ENCODE measurements at regions not wholly inside any gene's neighbourhood (a gene's known extent, or its start where the extent isn't known, plus 50 kb on each side); places are given as distances from the start of the nearest gene placed in this dataset.

DNA sequence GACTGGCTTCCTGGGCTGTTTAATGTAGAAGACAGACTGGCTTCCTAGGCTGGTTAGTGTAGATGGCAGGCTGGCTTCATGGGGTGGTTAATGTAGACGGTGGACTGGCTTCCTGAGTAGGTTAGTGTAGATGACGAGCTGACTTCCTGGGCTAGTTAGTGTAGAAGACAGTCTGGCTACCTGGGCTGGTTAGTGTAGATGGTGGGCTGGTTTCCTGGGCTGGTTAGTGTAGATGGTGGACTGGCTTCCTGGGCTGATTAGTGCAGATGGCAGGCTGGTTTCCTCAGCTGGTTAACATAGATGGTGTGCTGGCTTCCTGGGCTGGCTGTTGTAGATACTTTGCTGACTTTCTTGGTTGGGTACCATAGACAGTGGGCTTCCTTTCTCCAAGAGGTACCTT is 122.9 kb upstream of the PPP2R2D start:
- H3K27ac ChIP-seq, result no peak overlapping the region
- peaks cover 0 to 38% (median 0%) of the 10 kb centered on the region in 3 donors for H3K9me3 ChIP-seq
- no peaks in the 10 kb centered on the region for H3K4me1 ChIP-seq
- 80 to 90% methylated on average over 2 of the region's 2 CpGs for WGBS, 2 donors (ENCODE audit: low coverage in 1 of 2)
- no peak overlapping the region for H3K4me3 ChIP-seq
- no peak for ATAC-seq
- no peaks in the 10 kb centered on the region for H3K36me3 ChIP-seq
- peaks cover 18% of the 10 kb centered on the region for H3K27me3 ChIP-seq
- no peak for TF ChIP-seq EP300 (IDR thresholded peaks at IDR 0.05)
- no peak for TF ChIP-seq POLR2A (IDR thresholded peaks at IDR 0.05)
- TF ChIP-seq, protein P1, sequence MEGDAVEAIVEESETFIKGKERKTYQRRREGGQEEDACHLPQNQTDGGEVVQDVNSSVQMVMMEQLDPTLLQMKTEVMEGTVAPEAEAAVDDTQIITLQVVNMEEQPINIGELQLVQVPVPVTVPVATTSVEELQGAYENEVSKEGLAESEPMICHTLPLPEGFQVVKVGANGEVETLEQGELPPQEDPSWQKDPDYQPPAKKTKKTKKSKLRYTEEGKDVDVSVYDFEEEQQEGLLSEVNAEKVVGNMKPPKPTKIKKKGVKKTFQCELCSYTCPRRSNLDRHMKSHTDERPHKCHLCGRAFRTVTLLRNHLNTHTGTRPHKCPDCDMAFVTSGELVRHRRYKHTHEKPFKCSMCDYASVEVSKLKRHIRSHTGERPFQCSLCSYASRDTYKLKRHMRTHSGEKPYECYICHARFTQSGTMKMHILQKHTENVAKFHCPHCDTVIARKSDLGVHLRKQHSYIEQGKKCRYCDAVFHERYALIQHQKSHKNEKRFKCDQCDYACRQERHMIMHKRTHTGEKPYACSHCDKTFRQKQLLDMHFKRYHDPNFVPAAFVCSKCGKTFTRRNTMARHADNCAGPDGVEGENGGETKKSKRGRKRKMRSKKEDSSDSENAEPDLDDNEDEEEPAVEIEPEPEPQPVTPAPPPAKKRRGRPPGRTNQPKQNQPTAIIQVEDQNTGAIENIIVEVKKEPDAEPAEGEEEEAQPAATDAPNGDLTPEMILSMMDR (IDR thresholded peaks at IDR 0.05), result no peak
- no peak for TF ChIP-seq POLR2AphosphoS5 (IDR thresholded peaks at IDR 0.05)

DNA sequence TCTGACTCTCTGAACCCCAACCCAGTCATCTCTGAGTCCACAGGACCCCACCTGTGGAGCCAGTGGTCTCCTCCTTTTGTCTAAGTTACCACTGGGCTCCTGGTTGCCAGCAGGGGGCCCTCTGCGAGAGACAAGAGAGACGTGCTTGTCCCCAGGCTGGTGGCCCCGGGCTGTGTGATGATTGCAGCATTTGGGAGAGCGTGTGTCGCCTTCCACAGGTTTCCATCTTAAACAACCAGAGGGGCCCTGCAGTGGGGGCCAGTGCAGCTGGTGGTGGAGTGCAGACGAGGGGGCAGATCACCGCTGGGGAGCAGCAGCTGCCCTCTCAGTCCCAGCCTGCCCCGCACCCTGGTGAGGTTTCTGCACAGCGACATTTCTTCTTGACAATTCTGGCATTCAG is 122.4 kb upstream of the PPP2R2D start:
- no peak overlapping the region for H3K27ac ChIP-seq
- TF ChIP-seq, protein P1 (IDR thresholded peaks at IDR 0.05), result no peak
- no peak for TF ChIP-seq POLR2AphosphoS5 (IDR thresholded peaks at IDR 0.05)
- TF ChIP-seq POLR2A (IDR thresholded peaks at IDR 0.05), result no peak
- no peak for TF ChIP-seq EP300 (IDR thresholded peaks at IDR 0.05)
- no peaks in the 10 kb centered on the region for H3K4me1 ChIP-seq
- peaks cover 18% of the 10 kb centered on the region for H3K27me3 ChIP-seq
- H3K36me3 ChIP-seq, result no peaks in the 10 kb centered on the region
- H3K4me3 ChIP-seq, result no peak overlapping the region
- H3K9me3 ChIP-seq, result peaks cover 0 to 38% (median 0%) of the 10 kb centered on the region in 3 donors
- WGBS, 2 donors (ENCODE audit: low coverage in 1 of 2), result 86% methylated on average over 2 of the region's 9 CpGs; no CpG with 5 or more reads in 1 of the 2 donors
- ATAC-seq, result no peak

DNA sequence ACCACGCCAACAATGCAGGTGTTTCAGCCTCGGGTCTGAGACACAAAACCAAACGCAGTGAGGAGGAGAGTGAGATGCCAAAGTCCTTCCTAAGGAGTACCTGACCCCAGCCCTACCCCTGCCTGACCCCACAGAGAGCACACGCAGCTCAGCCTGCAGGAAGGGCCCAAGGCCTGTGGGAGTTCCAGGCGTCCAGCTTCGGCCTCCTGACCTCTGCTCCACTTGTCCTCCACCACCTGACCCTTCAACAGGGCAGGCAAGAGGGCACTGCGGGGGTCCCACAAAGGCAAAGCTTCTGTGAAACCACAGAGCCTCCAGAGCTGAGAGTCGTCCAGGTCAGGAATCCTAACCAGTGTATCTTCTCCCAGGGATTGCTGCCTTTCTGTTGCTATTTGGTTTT is 122.0 kb upstream of the PPP2R2D start:
- Histone ChIP-seq H3K27me3 (peaks cover 18% of the 10 kb centered on the region), H3K9me3 (peaks cover 0 to 38% (median 0%) of the 10 kb centered on the region in 3 donors), H3K4me1 (no peaks in the 10 kb centered on the region), H3K4me3 (no peak overlapping the region), H3K27ac (no peak overlapping the region), H3K36me3 (no peaks in the 10 kb centered on the region)
- 100% methylated on average over 1 of the region's 8 CpGs; no CpG with 5 or more reads in 1 of the 2 donors for WGBS, 2 donors (ENCODE audit: low coverage in 1 of 2)
- ATAC-seq, result no peak
- TF ChIP-seq EP300 (IDR thresholded peaks at IDR 0.05), result no peak
- TF ChIP-seq, protein P1 (IDR thresholded peaks at IDR 0.05), result no peak
- TF ChIP-seq POLR2AphosphoS5 (IDR thresholded peaks at IDR 0.05), result no peak
- no peak for TF ChIP-seq POLR2A (IDR thresholded peaks at IDR 0.05)

DNA sequence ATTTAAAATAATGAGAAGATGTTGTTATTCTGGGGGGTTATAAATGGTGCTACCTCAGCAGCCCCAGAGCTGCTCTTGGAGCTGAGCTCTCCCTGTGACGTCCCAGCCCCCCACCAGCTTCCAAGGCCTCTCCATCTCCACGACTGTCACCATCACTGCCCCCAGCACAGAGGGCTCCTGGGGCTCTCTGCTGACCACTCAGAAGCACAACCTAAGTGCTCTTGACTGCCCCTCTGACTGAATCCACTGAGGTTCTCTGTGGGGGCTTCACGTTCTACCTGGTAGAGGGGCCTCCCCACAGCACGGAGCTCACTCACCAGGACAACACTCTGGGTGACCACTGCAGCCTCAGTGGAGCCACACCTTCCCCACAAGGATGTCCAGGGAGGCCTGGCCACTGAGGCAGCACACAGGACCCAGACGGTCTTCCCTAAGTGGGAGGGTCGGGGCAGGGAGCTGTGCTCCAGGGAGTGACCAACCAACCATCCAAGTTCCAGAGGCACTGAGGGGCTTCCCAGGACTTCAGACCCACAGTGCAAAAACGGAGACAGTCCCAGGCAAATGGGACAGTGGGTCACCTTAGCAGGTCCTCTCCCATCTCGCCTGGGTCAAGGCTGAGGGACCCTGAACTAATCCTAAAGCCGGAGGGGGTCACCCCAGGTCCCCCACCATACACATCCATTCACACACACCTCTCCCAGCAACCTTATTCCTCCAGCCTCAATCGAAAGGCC is 121.0 kb upstream of the PPP2R2D start:
- 82 to 100% methylated on average over 1 to 3 of the region's 10 CpGs for WGBS, 2 donors (ENCODE audit: low coverage in 1 of 2)
- H3K4me3 ChIP-seq, result no peak overlapping the region
- ATAC-seq, result no peak
- no peak overlapping the region for H3K27ac ChIP-seq
- H3K9me3 ChIP-seq, result peaks cover 0 to 38% (median 0%) of the 10 kb centered on the region in 3 donors
- H3K27me3 ChIP-seq, result peaks cover 14% of the 10 kb centered on the region
- no peaks in the 10 kb centered on the region for H3K4me1 ChIP-seq
- TF ChIP-seq POLR2A (IDR thresholded peaks at IDR 0.05), result no peak
- TF ChIP-seq EP300 (IDR thresholded peaks at IDR 0.05), result no peak
- TF ChIP-seq, protein P1 (IDR thresholded peaks at IDR 0.05), result no peak
- no peak for TF ChIP-seq POLR2AphosphoS5 (IDR thresholded peaks at IDR 0.05)
- H3K36me3 ChIP-seq, result no peaks in the 10 kb centered on the region

DNA sequence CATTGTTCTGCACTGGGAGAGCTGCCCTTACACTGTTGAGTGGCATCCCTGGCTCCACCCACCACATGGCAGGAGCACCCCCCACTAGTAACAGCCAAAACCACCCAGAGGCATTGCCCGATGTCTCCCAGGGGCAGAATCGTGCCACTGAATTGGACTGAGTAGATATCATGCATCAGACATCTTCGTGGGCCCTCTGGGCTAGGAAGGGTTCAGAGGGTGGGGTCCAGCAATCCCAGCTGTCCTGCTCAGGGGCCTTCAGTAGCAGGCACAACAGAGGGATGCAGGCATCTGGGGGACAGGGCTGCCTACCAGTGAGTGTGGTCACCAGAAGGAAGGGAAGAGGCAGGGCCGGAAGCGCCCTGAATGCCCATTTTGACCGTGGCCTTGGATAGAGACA is 119.7 kb upstream of the PPP2R2D start:
- no CpG with 5 or more reads among the region's 6 CpGs for WGBS, 2 donors (ENCODE audit: low coverage in 1 of 2)
- TF ChIP-seq EP300 (IDR thresholded peaks at IDR 0.05) (no peak), POLR2AphosphoS5 (IDR thresholded peaks at IDR 0.05) (no peak), POLR2A (IDR thresholded peaks at IDR 0.05) (no peak)
- TF ChIP-seq, protein P1 (IDR thresholded peaks at IDR 0.05), result no peak
- H3K4me1 ChIP-seq, result no peaks in the 10 kb centered on the region
- no peaks in the 10 kb centered on the region for H3K36me3 ChIP-seq
- no peak overlapping the region for H3K27ac ChIP-seq
- no peak for ATAC-seq
- peaks cover 10% of the 10 kb centered on the region for H3K27me3 ChIP-seq
- peaks cover 0 to 29% (median 0%) of the 10 kb centered on the region in 3 donors for H3K9me3 ChIP-seq
- H3K4me3 ChIP-seq, result no peak overlapping the region

Data from gastroesophageal sphincter (tissue), 4 donors.